OCI-LY3 (cell line): ENCODE measurements at regions not wholly inside any gene's neighbourhood (a gene's known extent, or its start where the extent isn't known, plus 50 kb on each side); places are given as distances from the start of the nearest gene placed in this dataset.

ENCODE experiments used
- EZH2phosphoT487 ChIP-seq: fragments of 200-600 bp; shearing (Covaris generic); IDR thresholded peaks from 2 replicates; pipeline ENCODE4 v1.6.1; 2018; ENCODE audit warnings: antibody characterized with exemption, mixed run types, low read depth
- TF ChIP-seq, protein P1 (sequence below): fragments of 200-600, 300-600 bp; sonication (generic); IDR thresholded peaks from 2 replicates; pipeline ENCODE4 v1.5.1; 2014; ENCODE audit warnings: antibody characterized with exemption, low read length, low read depth

DNA sequence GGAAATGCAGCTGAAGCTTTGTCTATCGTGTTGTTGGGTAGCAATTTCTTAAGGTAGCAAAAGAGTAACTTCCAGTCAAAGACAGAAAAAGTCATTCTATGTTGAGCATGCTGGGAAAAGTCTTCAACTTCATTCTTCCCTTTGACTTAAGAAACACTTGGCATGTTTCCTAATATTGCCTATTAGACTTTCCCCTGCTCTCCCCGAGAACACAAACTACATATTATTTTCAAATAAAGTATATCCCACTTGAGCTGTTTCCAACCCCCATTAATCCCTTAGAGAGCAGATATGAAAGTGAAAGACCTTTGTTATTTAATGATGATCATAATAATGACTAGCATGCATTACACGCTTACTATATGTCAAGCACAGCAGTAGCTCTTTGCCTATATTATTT lies 136.0 kb upstream of the SPOPL start:
- TF ChIP-seq, protein P1, sequence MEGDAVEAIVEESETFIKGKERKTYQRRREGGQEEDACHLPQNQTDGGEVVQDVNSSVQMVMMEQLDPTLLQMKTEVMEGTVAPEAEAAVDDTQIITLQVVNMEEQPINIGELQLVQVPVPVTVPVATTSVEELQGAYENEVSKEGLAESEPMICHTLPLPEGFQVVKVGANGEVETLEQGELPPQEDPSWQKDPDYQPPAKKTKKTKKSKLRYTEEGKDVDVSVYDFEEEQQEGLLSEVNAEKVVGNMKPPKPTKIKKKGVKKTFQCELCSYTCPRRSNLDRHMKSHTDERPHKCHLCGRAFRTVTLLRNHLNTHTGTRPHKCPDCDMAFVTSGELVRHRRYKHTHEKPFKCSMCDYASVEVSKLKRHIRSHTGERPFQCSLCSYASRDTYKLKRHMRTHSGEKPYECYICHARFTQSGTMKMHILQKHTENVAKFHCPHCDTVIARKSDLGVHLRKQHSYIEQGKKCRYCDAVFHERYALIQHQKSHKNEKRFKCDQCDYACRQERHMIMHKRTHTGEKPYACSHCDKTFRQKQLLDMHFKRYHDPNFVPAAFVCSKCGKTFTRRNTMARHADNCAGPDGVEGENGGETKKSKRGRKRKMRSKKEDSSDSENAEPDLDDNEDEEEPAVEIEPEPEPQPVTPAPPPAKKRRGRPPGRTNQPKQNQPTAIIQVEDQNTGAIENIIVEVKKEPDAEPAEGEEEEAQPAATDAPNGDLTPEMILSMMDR, result no peak
- no peak for TF ChIP-seq EZH2phosphoT487
